HEK293 (cell line): ENCODE measurements at regions not wholly inside any gene's neighbourhood (a gene's known extent, or its start where the extent isn't known, plus 50 kb on each side); places are given as distances from the start of the nearest gene placed in this dataset.
A peak's percentile ranks its signal among the peaks of the same experiment; 100 is the strongest.

Experiments
- CTCF ChIA-PET: fragments of 350-600 bp; formaldehyde crosslinking; extraction: SDS; loops from one replicate; lab custom pipeline; 2021; ENCODE audit warnings: antibody characterized with exemption; lab: Yijun Ruan, JAX
- POLR2A ChIA-PET: fragments of 300-600 bp; formaldehyde crosslinking; extraction: SDS; loops from one replicate; lab custom pipeline; 2020; ENCODE audit warnings: antibody characterized with exemption, inconsistent platforms; lab: Yijun Ruan, JAX
- H3K27ac ChIP-seq: fragments of 200-500 bp; sonication (Bioruptor generic); 2 replicates; pipeline ENCODE4 v1.5.1; 2014; ENCODE audit warnings: low read depth, low read length, control low read depth, inconsistent platforms; ENCODE audit errors: extremely low read depth
- H3K36me3 ChIP-seq, 2 experiments: fragments of 200-500 bp in 1 of 2; sonication (Bioruptor generic) in 1 of 2; 1 replicate in 1 of 2; 2 replicates in 1 of 2; pipeline ENCODE4 v1.5.1; 2014 to 2017; ENCODE audit warnings: inconsistent platforms in 2 of 2, low read length in 2 of 2; ENCODE audit not compliant: control insufficient read depth in 2 of 2, insufficient read depth in 1 of 2
- H3K4me1 ChIP-seq: fragments of 200-500 bp; sonication (Bioruptor generic); 2 replicates; pipeline ENCODE4 v1.5.1; 2014; ENCODE audit warnings: mild to moderate bottlenecking, low read length, inconsistent platforms; ENCODE audit not compliant: control insufficient read depth, insufficient read depth
- H3K4me3 ChIP-seq: 2 replicates; pipeline ENCODE4 v1.5.1; 2011; ENCODE audit warnings: low read depth, mild to moderate bottlenecking, control low read depth, low read length, moderate library complexity
- H3K9me3 ChIP-seq: fragments of 200-500 bp; sonication (Bioruptor generic); 2 replicates; pipeline ENCODE4 v1.5.1; 2014; ENCODE audit warnings: low read depth, low read length, inconsistent platforms; ENCODE audit not compliant: control insufficient read depth, insufficient read depth
- HOXC10 ChIP-seq: sonication (generic); formaldehyde crosslinking; IDR thresholded peaks from 2 replicates; pipeline ENCODE4 v1.8.1; 2023; ENCODE audit warnings: mild to moderate bottlenecking, missing genetic modification reagents
- KLF1 ChIP-seq: fragments of 450-650 bp; formaldehyde crosslinking; IDR thresholded peaks from 2 replicates; pipeline ENCODE4 v1.5.1; 2016; ENCODE audit warnings: missing biosample characterization, missing genetic modification characterization
- KLF10 ChIP-seq: fragments of 450-650 bp; IDR thresholded peaks from 2 replicates; pipeline ENCODE4 v1.5.1; 2018; ENCODE audit warnings: missing biosample characterization, mild to moderate bottlenecking, missing genetic modification characterization
- KLF7 ChIP-seq: fragments of 450-650 bp; formaldehyde crosslinking; IDR thresholded peaks from 2 replicates; pipeline ENCODE4 v1.5.1; 2016; ENCODE audit warnings: missing biosample characterization, missing genetic modification characterization, borderline replicate concordance
- SETDB1 ChIP-seq: IDR thresholded peaks from one replicate; pipeline ENCODE4 v1.6.1; 2017; ENCODE audit warnings: mild to moderate bottlenecking, low read length, moderate library complexity, mixed read lengths; ENCODE audit not compliant: insufficient read length
- ZBTB20 ChIP-seq: fragments of 450-650 bp; formaldehyde crosslinking; IDR thresholded peaks from 2 replicates; pipeline ENCODE4 v1.5.1; 2016; ENCODE audit warnings: missing biosample characterization, missing genetic modification characterization
- ZBTB8A ChIP-seq: fragments of 450-650 bp; formaldehyde crosslinking; IDR thresholded peaks from 2 replicates; pipeline ENCODE4 v1.5.1; 2016; ENCODE audit warnings: missing biosample characterization, missing genetic modification characterization
- ZFP3 ChIP-seq: fragments of 450-650 bp; formaldehyde crosslinking; IDR thresholded peaks from 2 replicates; pipeline ENCODE4 v1.5.1; 2016; ENCODE audit warnings: low read depth, missing biosample characterization, missing genetic modification characterization
- ZNF211 ChIP-seq: fragments of 450-650 bp; formaldehyde crosslinking; IDR thresholded peaks from 2 replicates; pipeline ENCODE4 v1.5.1; 2016; ENCODE audit warnings: low read depth, missing biosample characterization, missing genetic modification characterization
- ZNF26 ChIP-seq: fragments of 450-650 bp; formaldehyde crosslinking; IDR thresholded peaks from 2 replicates; pipeline ENCODE4 v1.5.1; 2016; ENCODE audit warnings: missing biosample characterization, missing genetic modification characterization
- ZNF416 ChIP-seq: fragments of 450-650 bp; formaldehyde crosslinking; IDR thresholded peaks from 2 replicates; pipeline ENCODE4 v1.5.1; 2016; ENCODE audit warnings: missing biosample characterization, missing genetic modification characterization
- ZNF596 ChIP-seq: fragments of 450-650 bp; IDR thresholded peaks from 2 replicates; pipeline ENCODE4 v1.5.0; 2018; ENCODE audit warnings: missing biosample characterization, mild to moderate bottlenecking, missing genetic modification characterization, moderate library complexity
- ZNF677 ChIP-seq: fragments of 450-650 bp; IDR thresholded peaks from 2 replicates; pipeline ENCODE4 v1.5.0; 2018; ENCODE audit warnings: missing biosample characterization, mild to moderate bottlenecking, missing genetic modification characterization, moderate library complexity
- ZNF76 ChIP-seq: fragments of 450-650 bp; formaldehyde crosslinking; IDR thresholded peaks from 2 replicates; pipeline ENCODE4; 2016; ENCODE audit warnings: low read depth, missing biosample characterization, missing genetic modification characterization, borderline replicate concordance
- ZSCAN23 ChIP-seq: fragments of 450-650 bp; formaldehyde crosslinking; IDR thresholded peaks from 2 replicates; pipeline ENCODE4 v1.5.1; 2016; ENCODE audit warnings: missing biosample characterization, missing genetic modification characterization
- TF ChIP-seq, protein P1 (sequence below): fragments of 450-650 bp; formaldehyde crosslinking; IDR thresholded peaks from 2 replicates; pipeline ENCODE4 v1.5.1; 2016; ENCODE audit warnings: missing biosample characterization, missing genetic modification characterization
- TF ChIP-seq, protein P2 (sequence below): fragments of 450-650 bp; formaldehyde crosslinking; IDR thresholded peaks from 2 replicates; pipeline ENCODE4 v1.5.1; 2016; ENCODE audit warnings: missing biosample characterization, missing genetic modification characterization

- TF ChIP-seq, protein P1, sequence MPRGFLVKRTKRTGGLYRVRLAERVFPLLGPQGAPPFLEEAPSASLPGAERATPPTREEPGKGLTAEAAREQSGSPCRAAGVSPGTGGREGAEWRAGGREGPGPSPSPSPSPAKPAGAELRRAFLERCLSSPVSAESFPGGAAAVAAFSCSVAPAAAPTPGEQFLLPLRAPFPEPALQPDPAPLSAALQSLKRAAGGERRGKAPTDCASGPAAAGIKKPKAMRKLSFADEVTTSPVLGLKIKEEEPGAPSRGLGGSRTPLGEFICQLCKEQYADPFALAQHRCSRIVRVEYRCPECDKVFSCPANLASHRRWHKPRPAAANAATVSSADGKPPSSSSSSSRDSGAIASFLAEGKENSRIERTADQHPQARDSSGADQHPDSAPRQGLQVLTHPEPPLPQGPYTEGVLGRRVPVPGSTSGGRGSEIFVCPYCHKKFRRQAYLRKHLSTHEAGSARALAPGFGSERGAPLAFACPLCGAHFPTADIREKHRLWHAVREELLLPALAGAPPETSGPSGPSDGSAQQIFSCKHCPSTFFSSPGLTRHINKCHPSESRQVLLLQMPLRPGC (tag by site-specific recombination) = no peak
- TF ChIP-seq SETDB1 (no peak), ZNF677 (tag by site-specific recombination) (no peak), ZNF416 (tag by site-specific recombination) (no peak), ZBTB8A (tag by site-specific recombination) (no peak)
- TF ChIP-seq, protein P2, sequence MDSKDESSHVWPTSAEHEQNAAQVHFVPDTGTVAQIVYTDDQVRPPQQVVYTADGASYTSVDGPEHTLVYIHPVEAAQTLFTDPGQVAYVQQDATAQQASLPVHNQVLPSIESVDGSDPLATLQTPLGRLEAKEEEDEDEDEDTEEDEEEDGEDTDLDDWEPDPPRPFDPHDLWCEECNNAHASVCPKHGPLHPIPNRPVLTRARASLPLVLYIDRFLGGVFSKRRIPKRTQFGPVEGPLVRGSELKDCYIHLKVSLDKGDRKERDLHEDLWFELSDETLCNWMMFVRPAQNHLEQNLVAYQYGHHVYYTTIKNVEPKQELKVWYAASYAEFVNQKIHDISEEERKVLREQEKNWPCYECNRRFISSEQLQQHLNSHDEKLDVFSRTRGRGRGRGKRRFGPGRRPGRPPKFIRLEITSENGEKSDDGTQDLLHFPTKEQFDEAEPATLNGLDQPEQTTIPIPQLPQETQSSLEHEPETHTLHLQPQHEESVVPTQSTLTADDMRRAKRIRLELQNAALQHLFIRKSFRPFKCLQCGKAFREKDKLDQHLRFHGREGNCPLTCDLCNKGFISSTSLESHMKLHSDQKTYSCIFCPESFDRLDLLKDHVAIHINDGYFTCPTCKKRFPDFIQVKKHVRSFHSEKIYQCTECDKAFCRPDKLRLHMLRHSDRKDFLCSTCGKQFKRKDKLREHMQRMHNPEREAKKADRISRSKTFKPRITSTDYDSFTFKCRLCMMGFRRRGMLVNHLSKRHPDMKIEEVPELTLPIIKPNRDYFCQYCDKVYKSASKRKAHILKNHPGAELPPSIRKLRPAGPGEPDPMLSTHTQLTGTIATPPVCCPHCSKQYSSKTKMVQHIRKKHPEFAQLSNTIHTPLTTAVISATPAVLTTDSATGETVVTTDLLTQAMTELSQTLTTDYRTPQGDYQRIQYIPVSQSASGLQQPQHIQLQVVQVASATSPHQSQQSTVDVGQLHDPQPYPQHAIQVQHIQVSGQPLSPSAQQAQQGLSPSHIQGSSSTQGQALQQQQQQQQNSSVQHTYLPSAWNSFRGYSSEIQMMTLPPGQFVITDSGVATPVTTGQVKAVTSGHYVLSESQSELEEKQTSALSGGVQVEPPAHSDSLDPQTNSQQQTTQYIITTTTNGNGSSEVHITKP (tag by site-specific recombination) = no peak
- TF ChIP-seq, all 188 proteins: peak for 0
These were observed 55.2 kb upstream of the FRMD4B start (continued) for GRCh38 chr3:69441040-69441439.

- no peak overlapping the region for H3K27ac ChIP-seq
- no peaks in the 10 kb centered on the region for H3K9me3 ChIP-seq
- CTCF ChIA-PET = interaction anchor here (0.5 kb wide), 1 partner anchor 280 kb away, joined by 3 read pairs; no protein-coding TSS in a partner anchor
- H3K4me3 ChIP-seq = no peak overlapping the region
- H3K36me3 ChIP-seq = no peaks in the 10 kb centered on the region
- no peaks in the 10 kb centered on the region for H3K4me1 ChIP-seq
- TF ChIP-seq KLF1 (tag by site-specific recombination) (no peak), ZFP3 (0 out of 2 replicates have a peak, but pooled peaks have one; percentile 30)
- POLR2A ChIA-PET = no interaction called here
These were observed 53.9 kb upstream of the FRMD4B start for GRCh38 chr3:69439643-69440270.

DNA sequence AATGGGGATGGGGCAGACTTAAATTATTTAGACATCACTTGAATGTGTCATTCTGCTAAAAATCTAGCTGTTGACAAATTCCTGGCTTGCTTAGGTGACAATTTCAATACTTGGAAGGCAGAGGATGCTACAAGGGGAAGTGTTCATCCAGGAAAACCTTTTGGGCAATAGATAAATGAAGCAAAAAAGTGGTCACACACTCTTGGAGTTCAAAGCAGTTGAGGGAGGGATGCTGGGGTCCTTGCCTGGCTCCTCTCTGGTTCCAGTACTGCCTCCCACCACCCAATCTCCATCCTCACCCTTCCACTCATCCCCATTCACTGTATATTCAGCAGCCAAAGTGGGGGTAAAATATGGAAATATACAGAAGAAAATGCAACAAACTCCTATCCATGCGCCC lies 52.6 kb upstream of the FRMD4B start:
- CTCF ChIA-PET = no interaction called here
- H3K27ac ChIP-seq = no peak overlapping the region
- TF ChIP-seq KLF10 (tag by site-specific recombination) = no peak
- no peak for TF ChIP-seq ZFP3
- TF ChIP-seq ZNF76 (tag by site-specific recombination) = no peak
- no peak for TF ChIP-seq ZNF26
- no peak for TF ChIP-seq ZNF211 (tag by site-specific recombination)
- no peak for TF ChIP-seq ZNF596 (tag by site-specific recombination)
- TF ChIP-seq ZBTB20 (tag by site-specific recombination) = no peak
- no peak for TF ChIP-seq ZSCAN23
- no peak for TF ChIP-seq KLF7 (tag by site-specific recombination)
- TF ChIP-seq HOXC10 (CRISPR knock-in tag) = no peak

More for the DNA sequence above, 52.6 kb upstream of the FRMD4B start:
- POLR2A ChIA-PET = no interaction called here
- Histone ChIP-seq H3K4me3 (no peak overlapping the region), H3K4me1 (no peaks in the 10 kb centered on the region), H3K9me3 (no peaks in the 10 kb centered on the region), H3K36me3 (no peaks in the 10 kb centered on the region)
